SK-N-MC (cell line): ENCODE measurements at regions not wholly inside any gene's neighbourhood (a gene's known extent, or its start where the extent isn't known, plus 50 kb on each side); places are given as distances from the start of the nearest gene placed in this dataset.

Source experiments
- DNase-seq: peaks from one replicate; pipeline ENCODE4 v3.0.0-alpha.2; 2011; ENCODE audit warnings: low read depth, low spot score
- H3K27ac ChIP-seq: fragments of 200-600 bp; sonication (generic); 2 replicates; pipeline ENCODE4 v1.5.1; 2016; ENCODE audit warnings: mixed run types
- H3K36me3 ChIP-seq: fragments of 200-600 bp; sonication (generic); 2 replicates; pipeline ENCODE4 v1.6.1; 2017; ENCODE audit warnings: antibody characterized with exemption, low read length, mixed read lengths; ENCODE audit not compliant: insufficient read depth
- H3K4me3 ChIP-seq: fragments of 200-600 bp; sonication (generic); 2 replicates; pipeline ENCODE4 v1.5.1; 2016
- H3K9ac ChIP-seq: fragments of 200-600 bp; sonication (generic); 2 replicates; pipeline ENCODE4 v1.8.0; 2017; ENCODE audit warnings: mixed run types, mixed read lengths; ENCODE audit not compliant: insufficient read length
- H3K9me3 ChIP-seq: fragments of 200-600 bp; sonication (generic); 2 replicates; pipeline ENCODE4 v1.6.1; 2017; ENCODE audit warnings: low read depth, mild to moderate bottlenecking, antibody characterized with exemption, low read length, moderate library complexity, mixed read lengths
- EZH2 ChIP-seq: fragments of 200-600 bp; sonication (generic); IDR thresholded peaks from one replicate; pipeline ENCODE4 v1.6.1; 2017; ENCODE audit warnings: antibody characterized with exemption
- FOXP2 ChIP-seq: optimal IDR thresholded peaks from 2 replicates; pipeline ENCODE3; 2011; ENCODE audit warnings: mild to moderate bottlenecking, moderate library complexity; ENCODE audit not compliant: insufficient read depth; ENCODE audit errors: extremely low read length, control extremely low read depth
- POLR2AphosphoS5 ChIP-seq: IDR thresholded peaks from 2 replicates; pipeline ENCODE4 v1.6.1; 2012; ENCODE audit warnings: mild to moderate bottlenecking, low read depth, low read length, borderline replicate concordance

DNA sequence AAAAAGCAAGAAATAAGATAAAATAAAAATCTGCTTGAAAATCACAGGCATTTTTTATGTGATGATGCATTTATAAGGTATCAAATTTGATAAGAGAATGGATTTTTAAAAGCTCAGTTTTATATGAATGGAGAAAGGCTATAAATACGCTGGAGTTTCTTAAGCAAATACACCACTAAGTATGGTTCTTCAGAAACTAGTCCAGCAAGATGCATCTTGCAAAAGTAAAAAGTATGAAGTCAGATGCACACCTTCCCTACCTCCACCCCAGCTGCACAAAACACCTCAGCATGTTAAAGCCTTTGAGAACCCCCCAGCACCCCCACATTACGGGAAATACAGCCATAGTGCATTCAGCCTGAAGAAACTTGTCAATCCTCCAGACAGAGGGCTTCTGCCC, 143.1 kb upstream of the PROX1 start:
- H3K4me3 ChIP-seq, result no peak overlapping the region
- TF ChIP-seq FOXP2 (no peak), POLR2AphosphoS5 (no peak), EZH2 (no peak)
- no peaks in the 10 kb centered on the region for H3K36me3 ChIP-seq
- H3K27ac ChIP-seq, result no peak overlapping the region
- no peaks in the 10 kb centered on the region for H3K9me3 ChIP-seq
- no peak overlapping the region for H3K9ac ChIP-seq
- no peak for DNase-seq

DNA sequence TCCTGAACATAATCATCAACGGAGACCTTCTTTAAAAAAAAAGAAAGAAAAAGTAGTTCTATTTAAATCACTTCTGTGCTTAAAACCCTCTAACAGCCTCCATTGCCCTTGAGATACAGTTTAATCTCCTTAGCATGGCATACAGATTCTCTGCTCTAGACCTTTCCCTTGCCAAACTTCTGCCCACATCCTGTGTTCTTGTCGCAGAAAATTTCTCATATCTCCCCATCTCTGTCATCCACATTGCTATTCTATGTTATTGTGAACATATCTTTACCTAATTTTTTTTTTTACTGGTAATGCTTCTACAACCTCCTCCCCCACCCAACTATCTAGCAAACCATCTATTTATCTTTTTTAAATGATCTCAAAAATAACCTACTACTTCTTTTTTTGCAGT, 135.7 kb upstream of the PROX1 start:
- Histone ChIP-seq H3K9ac (no peak overlapping the region), H3K4me3 (no peak overlapping the region), H3K36me3 (no peaks in the 10 kb centered on the region), H3K27ac (no peak overlapping the region), H3K9me3 (no peaks in the 10 kb centered on the region)
- TF ChIP-seq POLR2AphosphoS5 (no peak), EZH2 (no peak), FOXP2 (no peak)
- no peak for DNase-seq

- no peak for DNase-seq
- Histone ChIP-seq H3K27ac (no peak overlapping the region), H3K9me3 (no peaks in the 10 kb centered on the region), H3K36me3 (no peaks in the 10 kb centered on the region), H3K4me3 (no peak overlapping the region), H3K9ac (no peak overlapping the region)
- TF ChIP-seq EZH2 (no peak), FOXP2 (no peak), POLR2AphosphoS5 (no peak)
Observed at GRCh38 chr1:213858581-213858980, 129.2 kb upstream of the PROX1 start.

- Histone ChIP-seq H3K9ac (no peak overlapping the region), H3K4me3 (no peak overlapping the region), H3K36me3 (no peaks in the 10 kb centered on the region), H3K27ac (no peak overlapping the region), H3K9me3 (no peaks in the 10 kb centered on the region)
- TF ChIP-seq EZH2, result no peak
- no peak for TF ChIP-seq POLR2AphosphoS5
- no peak for TF ChIP-seq FOXP2
- no peak for DNase-seq
Observed at GRCh38 chr1:213861841-213862240, 125.9 kb upstream of the PROX1 start.

- H3K36me3 ChIP-seq, result no peaks in the 10 kb centered on the region
- H3K9me3 ChIP-seq, result no peaks in the 10 kb centered on the region
- DNase-seq, result no peak
- no peak for TF ChIP-seq FOXP2
- no peak for TF ChIP-seq EZH2
- TF ChIP-seq POLR2AphosphoS5, result no peak
- no peak overlapping the region for H3K4me3 ChIP-seq
- H3K27ac ChIP-seq, result no peak overlapping the region
- no peak overlapping the region for H3K9ac ChIP-seq
Observed at GRCh38 chr1:213864091-213864490, 123.7 kb upstream of the PROX1 start.

DNA sequence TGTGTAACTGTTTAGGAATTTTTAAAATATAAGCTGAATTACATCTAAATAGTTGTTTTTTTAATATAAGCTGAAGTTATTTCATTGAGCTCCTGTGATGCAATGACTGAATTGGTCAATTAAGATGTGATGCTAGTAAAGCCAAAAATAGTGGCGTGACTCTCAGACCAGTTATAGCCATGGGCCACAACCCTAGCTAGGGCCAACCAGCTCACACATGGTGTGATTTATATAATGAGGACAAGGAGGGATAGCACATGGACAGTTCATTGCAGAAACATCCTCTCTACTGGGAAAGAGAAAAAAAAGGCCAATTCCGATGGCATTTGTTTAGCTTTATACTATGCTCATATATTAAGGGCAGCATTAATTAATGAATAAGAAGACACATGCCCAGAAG, 119.3 kb upstream of the PROX1 start:
- DNase-seq, result no peak
- no peak for TF ChIP-seq POLR2AphosphoS5
- no peak for TF ChIP-seq FOXP2
- TF ChIP-seq EZH2, result no peak
- H3K36me3 ChIP-seq, result no peaks in the 10 kb centered on the region
- no peak overlapping the region for H3K27ac ChIP-seq
- H3K4me3 ChIP-seq, result no peak overlapping the region
- no peak overlapping the region for H3K9ac ChIP-seq
- H3K9me3 ChIP-seq, result no peaks in the 10 kb centered on the region

DNA sequence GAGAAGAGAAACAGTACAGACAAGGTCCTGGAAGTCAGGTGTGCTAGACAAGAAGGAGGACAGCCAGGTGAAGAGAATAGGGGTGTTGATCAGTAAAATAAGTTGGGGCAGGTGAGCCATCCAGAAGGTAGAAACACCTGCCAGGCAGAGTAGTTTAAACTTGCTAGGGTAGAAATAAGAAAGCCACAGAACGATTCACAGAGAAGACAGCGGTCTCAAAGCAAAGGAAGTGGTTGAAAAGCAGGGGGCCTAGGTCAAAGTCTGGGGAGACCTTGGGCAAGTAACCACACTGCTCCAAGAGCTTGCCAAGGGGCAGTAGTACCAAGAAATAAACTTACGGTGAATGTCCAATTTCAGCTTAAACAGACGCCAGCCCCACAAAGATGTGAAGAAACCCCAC, 116.6 kb upstream of the PROX1 start:
- Histone ChIP-seq H3K36me3 (no peaks in the 10 kb centered on the region), H3K27ac (no peak overlapping the region), H3K9ac (no peak overlapping the region), H3K4me3 (no peak overlapping the region), H3K9me3 (no peaks in the 10 kb centered on the region)
- no peak for TF ChIP-seq POLR2AphosphoS5
- TF ChIP-seq FOXP2, result no peak
- TF ChIP-seq EZH2, result no peak
- no peak for DNase-seq

DNA sequence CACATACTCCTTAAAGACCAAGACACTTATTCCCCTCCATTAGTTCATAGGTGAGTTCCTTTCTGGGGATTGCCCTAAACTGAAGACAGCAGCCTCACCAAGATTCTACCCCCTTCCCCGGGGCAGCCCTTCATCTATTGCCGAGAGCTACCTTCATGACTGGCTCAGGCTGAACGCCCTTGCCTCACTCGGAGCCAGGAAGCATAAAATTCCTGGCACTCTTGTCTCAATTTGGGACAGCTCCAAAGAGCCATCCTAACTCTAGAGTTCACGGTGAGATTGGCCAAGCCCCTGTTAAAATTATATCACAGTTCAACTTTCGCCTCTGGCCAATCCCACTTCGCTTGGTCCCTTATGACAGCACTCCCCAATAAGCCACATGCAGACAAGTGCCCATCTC, 113.0 kb upstream of the PROX1 start:
- no peaks in the 10 kb centered on the region for H3K9me3 ChIP-seq
- no peaks in the 10 kb centered on the region for H3K36me3 ChIP-seq
- no peak overlapping the region for H3K27ac ChIP-seq
- H3K4me3 ChIP-seq, result no peak overlapping the region
- no peak for DNase-seq
- H3K9ac ChIP-seq, result no peak overlapping the region
- TF ChIP-seq POLR2AphosphoS5 (no peak), FOXP2 (no peak), EZH2 (no peak)

DNA sequence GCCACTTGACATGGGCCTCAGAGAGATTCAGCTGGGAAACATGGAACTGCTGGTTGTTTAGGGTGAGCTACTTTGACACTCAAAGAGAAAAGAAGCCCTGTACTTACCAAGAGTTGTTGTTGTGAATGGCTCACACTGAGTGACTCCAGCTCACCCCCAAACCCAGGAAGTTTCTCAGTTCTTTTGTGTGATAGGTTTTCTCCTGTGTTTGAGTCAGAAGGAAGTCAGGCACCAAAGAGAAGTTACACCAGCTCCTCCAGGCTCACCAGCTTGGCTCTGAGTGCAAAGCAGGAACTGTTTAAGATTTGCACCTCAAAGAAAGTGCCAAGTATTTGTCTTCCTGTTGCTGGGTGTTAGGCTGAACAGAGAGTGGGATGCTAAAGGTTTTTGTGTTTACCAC, 111.2 kb upstream of the PROX1 start:
- no peak for DNase-seq
- no peak overlapping the region for H3K4me3 ChIP-seq
- TF ChIP-seq FOXP2 (no peak), POLR2AphosphoS5 (no peak), EZH2 (no peak)
- H3K9me3 ChIP-seq, result no peaks in the 10 kb centered on the region
- H3K36me3 ChIP-seq, result no peaks in the 10 kb centered on the region
- no peak overlapping the region for H3K9ac ChIP-seq
- no peak overlapping the region for H3K27ac ChIP-seq
